ENCODE measurements at regions not wholly inside any gene's neighbourhood (a gene's known extent, or its start where the extent isn't known, plus 50 kb on each side); places are given as distances from the start of the nearest gene placed in this dataset.
"Not testable (repeated sequence)": the region's sequence is repeated elsewhere in the genome, so short reads cannot be mapped to it uniquely, and the experiment has no call there.

DNA sequence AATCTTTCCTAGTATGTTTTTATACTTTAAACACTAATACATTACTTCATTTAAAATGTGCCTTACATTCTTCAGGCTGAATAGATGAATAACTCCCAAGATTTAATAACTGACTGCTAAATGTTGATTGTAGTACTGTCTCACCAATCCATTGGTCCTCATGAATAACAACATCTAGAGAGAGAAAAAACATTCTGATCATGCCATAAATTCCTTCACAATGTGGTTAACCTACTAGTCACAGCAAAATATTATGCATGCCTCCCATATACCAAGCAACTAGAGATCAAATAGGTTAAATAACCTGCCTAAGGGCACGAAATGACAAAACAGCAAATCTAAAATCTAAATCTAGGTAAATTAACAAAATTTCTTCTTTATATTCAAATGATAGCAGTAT is 66.2 kb downstream of the SYT15 start:
- DNase-seq, result not testable (repeated sequence)

DNA sequence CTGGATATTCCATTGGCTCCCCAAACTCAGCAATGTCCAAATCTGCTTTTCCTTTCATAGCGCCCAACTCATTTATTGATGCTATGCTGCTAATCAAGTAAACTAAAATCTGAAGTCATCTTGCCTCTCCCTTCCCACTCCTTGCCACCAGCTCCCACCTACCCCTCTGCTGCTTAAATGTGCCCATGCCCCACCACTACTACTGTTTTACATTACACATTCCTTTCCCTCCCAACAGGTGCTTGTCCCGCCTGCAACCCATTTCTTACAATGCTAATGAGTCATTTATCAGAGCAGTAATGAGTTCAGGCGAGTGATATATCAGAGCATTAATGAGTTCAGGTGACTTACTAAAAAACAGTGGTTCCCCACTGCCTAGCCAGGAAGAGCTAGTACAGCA is 67.2 kb downstream of the SYT15 start:
- not testable (repeated sequence) for DNase-seq

DNA sequence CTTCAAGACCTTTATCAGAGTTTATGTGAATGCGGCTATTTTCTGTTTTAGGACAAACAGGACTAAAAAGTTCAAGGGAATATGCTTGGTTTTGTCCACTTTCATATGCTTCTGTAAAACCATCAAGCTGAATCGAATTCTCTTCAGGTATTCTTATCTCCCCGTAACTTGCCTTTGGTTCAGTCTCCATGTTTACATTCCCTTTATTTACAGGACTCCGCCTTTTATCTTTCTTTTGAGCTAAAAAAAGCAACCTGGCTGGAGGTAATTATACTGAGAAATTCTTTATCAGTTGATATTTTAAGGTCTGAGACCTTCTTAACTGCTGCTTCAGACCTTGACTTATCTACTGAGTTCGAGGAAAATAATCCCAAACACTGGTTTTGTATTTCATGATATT is 72.0 kb downstream of the SYT15 start:
- DNase-seq, result not testable (repeated sequence)

DNA sequence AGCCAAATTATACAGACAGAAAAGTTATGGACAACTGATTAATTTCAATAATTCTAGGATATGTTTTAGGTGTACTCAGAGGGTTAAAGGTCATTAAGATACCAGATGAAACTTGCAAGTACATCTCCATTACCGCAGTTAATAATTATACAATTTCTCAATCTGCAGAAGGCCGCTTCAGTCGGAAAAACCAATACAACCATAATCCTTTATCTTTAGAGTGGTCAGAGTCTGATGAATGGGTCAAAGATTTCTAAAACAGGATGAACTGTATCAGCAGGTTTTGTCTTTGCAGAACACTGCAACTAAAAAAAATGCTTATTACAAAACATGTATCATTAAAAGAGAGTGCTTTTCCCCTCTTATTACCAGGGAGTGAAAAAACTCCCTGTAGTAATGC is 78.5 kb downstream of the SYT15 start:
- DNase-seq, result not testable (repeated sequence)

DNA sequence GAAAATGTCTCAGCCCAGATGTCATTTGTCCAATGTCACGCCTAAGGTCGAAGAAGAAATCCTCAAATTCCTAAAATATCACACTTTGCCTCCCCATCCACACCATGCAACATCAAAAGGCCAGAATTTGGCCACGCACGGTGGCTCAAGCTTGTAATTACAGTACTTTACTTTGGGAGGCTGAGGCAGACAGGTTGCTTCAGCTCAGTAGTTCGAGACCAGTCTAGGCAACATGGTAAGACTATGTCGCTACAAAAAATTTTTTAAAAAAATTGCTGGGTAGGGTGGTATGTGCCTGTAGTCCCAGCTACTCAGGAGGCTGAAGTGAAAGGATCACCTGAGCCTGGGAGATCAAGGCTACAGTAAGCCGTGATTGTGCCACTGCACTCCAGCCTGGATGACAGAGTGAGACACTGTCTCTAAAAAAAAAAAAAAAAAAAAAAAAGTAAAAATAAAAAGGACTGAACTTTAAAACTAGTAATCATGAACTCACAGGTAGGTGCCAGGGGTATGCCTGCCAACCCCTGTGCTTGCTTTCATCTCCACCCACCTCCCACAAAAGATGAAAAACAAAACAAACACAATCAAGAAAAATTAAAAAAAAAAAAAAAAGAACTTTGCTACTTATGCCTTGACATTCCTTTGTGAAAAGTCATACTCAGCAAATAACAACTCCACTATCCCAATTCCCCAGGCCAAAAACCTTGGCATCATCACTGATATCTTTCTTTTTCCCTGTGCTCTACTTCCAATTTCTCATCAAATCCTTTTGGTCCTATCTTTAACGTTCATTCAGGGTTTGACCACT is 81.3 kb downstream of the SYT15 start:
- not testable (repeated sequence) for DNase-seq

DNA sequence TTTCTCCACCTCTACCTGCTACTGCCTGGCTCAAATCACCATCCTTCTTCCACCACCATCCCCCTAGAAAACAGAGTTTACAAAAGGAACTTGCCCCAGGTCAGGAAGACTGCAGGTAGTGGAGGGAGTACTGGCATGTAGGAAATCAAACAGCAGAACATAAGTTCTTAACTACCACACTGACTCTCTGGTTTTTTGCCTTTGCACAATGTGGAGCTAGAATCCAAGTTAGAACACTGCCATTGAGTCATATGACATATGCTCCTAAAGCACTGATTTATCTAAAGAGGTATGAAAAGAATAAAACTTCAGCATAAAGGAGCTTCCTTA is 81.9 kb downstream of the SYT15 start:
- DNase-seq, result not testable (repeated sequence)

DNA sequence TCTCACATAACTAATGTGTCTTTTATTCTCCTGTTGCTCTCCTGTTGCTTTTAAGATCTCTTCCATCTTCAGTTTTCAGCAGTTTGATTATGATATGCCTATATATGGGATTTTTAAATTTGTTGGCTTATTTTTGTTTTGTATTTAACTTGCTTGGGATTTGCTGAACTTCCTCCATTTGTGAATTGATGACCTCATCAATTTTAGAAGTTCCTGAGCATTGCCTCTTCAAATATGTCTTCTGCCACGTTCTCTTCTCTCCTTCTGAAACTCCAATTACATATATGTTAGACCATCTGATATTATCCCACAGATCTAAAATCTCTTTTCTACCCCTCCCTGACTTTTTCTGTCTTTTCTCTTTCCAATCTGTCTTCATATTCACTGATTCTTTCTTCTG is 86.6 kb downstream of the SYT15 start:
- not testable (repeated sequence) for DNase-seq

DNA sequence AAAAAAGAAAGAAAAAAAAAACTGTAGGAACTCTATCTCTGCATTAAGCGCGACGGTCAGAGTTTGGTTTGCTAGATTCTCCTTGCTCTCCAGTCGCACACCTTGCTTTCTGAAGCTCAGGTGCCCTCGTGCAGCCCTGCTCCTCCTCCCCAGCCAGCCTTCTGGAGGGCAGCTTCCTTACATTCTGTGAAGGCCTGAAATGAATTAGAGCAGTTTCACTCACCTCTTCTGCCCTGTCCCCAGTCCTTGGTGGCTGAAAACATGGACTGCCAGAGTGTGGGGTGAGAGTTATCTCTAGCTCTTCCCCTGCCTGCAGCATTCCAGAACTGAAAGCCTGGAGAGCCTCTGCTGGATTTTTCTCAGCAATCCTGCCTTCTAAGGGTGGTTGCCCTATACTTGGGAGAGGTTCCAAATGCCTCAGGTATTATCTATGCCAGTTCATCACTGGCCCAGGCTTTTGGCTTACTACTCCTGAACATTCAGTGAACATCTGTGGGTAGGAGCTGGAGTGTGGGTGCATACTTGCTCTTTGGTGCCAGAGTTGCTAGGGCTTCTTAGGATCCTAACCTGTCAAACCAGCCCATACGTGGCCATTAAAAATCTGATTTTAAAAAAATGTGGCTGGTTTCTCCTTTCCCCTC is 89.5 kb downstream of the SYT15 start:
- not testable (repeated sequence) for DNase-seq

DNA sequence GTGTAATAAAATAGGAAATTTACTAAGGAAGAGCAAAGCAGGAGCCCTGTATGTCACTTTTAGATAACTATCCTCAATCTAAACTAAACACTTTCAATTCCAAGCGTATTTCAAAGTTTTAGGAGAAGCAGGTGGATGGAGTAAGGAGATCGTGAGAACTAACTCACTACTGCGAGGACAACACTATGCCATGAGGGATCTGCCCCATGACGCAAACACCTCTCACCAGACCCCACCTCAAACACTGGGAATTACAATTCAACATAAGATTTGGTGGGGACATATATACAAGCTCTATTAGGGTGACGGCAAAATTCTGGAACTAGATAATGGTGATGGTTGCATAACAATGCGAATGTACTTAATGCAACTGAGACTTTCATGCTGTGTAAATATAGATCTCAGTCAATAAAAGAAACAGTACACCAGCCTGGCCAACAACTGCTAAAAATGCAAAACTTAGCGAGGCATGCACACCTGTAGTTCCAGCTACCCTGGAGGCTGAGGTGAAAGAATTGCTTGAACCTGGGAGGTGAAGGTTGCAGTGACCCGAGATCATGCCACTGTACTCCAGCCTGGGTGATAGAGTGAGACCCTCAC is 99.0 kb downstream of the SYT15 start:
- DNase-seq, result not testable (repeated sequence)

DNA sequence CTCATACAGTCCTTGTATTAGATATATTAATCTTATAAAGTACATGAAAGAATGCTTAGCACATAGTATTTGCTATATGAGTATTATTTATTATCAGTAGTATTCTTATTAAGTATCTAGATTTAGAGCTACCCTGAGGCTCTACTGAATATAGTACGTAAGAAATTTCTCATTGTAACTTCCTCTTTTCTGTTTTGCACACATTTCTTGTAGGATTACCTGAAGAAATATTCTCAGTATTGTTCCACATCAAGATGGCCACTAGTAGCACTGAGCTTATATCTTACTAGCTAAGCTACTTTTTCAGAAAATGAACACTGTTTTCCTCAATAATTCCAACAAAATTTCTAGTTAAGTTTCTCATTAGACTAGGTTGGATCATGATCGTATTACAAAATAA is 112.5 kb downstream of the SYT15 start:
- DNase-seq, result not testable (repeated sequence)

DNA sequence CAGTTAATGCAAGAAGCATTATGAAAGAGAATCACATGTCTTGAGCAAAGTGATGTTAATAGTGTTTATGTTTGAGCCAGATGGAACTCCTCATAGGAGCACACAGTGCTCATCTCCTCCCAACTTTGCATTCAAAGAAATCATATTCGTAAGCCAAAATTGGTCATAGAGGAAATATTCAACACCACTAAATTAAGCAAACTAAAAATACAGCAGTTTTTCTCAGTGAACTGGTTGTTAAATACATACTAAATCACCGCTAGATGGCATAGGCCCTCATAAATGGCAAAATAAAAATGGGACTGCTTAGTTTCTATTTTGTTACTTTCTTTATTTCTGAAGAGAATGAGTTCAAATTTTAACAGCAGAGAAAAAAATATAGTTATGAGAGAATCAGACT is 114.3 kb downstream of the SYT15 start:
- DNase-seq, result peak; percentile 10

DNA sequence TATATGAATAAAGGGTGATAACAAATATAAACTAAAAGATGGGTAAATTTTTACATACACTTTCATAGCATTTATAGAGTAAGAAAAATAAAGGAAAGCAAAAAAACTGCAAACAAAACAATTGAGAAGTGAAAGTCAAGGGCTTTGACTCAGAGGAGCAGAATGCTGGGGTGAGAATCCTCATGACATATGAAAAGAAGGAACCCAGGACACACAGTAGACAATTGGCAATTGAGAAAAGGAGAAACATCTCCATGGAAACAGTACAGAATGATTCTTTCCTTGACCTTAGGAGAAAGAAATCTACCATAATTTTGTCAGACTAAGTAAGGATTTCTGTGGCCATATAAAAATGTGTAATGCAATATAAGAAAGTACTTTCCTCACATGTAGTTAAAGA is 138.3 kb downstream of the SYT15 start:
- DNase-seq, result not testable (repeated sequence)

DNA sequence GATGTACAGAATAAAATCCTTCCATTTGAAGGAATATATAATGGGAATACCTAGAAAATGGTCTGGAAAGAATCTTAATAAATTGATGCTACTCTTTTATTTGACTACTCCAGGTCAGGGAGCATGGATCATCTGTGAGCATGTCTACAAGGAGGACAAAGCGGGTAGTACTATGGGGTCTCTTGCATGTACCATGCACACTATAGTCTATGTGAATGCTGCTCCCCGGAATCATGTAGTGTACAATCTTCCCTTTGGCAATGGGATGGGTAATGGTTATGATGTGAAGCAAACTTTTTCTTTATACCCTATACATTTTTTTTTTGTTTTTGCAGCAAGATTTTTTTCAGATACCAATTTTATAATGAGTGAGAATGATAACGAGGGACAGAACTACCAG is 139.1 kb downstream of the SYT15 start:
- DNase-seq, result not testable (repeated sequence)

DNA sequence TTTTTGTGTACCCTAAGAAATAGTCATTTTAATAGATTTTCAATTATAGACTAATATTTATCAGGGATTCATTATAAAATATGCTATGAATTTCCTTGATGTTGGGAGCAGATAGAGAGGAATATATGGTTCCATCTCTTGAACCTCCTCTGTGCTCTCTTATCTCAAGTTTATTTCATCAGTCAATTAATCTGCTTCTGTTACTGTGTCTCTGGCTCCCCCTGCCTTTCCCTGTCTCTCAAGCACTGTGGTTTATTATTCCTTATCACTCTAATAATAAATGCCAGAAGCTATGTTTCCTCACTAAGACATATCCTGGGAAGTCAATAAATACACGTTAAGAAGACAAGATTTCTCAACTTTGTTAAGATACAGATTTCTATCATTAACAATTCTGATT is 141.5 kb downstream of the SYT15 start:
- not testable (repeated sequence) for DNase-seq

DNA sequence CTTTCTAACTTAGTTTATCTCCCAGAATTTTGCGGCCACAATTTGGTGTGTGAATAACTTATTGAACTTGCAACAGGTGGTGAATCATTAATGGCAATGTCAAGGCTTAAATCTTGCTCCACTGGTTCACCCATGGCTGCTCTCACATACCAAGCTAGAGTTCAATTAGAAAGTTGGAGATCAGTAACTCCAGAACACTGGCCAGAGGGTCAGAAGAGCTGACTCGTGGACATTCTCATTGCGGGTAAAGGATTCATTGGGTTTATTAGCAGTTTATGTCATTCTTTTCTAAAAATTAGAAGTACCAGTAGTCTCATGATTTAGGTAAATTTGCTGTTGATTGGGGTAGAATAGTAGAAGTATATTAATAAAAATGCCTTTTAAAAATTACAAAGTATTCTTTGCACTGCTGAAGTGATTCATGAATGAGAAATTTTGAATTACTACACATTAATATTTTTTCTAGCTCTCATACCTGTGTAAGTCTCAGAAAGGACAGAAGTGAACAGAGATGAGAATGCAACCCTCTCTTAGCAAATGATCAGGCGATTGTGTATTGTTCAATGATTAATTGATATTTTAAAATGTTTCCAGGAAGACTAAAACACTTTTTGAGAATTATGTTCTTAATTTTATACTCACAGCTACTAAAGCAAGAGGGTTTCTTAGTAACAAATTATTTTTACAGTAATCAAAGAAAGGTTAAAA is 142.0 kb downstream of the SYT15 start:
- not testable (repeated sequence) for DNase-seq

DNA sequence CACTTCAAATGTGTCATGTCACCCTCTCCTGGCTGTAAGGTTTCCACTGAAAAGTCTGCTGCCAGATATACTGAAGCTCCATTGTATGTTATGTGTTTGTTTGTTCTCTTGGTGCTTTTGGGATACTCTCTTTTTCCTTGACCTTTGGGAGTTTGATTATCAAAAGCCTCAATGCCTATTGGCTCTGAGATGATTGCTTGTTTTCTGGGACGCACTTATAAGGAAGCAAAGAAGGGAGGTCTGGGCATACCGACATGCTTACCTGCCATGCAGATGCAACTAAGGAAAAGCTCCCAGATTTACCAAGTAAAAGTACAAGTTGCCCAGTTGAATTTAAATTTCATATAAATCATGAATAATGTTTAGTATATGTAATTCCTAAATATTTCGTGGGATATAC is 145.3 kb downstream of the SYT15 start:
- not testable (repeated sequence) for DNase-seq

DNA sequence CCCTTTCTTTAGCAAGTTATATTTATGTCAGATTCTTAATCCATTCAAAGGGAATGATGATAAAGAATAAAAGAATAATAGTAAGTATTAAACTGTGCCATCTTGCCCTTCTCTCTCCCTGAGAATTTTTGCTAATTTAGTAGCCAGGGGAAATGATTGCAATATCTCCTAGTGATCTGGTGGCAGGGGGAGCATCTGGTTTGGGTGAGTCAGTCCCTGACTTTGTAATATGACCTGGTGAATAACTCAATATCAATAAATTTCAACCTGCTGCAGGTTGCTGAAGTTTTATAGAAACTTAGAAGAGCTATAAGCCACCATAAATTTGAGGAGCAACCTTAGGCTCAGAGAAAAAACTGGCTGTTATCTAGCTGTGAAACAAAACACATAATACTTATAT is 149.4 kb downstream of the SYT15 start:
- DNase-seq, result not testable (repeated sequence)

DNA sequence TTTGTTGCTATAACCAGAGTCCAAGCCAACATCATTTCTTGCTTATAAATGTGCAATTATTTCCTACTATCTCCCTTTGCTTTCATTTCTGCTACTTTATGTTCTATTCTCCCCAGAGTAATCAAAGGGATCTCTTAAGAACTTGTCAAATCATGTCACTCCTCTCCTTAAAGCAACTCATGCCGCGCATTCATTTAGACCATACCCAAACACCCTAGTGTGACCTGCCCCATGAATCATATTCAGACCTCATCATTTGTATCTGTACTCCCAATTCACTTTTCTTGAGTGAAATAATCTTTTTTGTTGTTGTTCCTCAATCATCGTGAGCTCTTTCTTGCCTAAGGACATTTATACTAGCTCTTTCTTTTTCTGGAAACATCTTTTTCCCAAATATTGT is 151.8 kb downstream of the SYT15 start:
- not testable (repeated sequence) for DNase-seq

DNA sequence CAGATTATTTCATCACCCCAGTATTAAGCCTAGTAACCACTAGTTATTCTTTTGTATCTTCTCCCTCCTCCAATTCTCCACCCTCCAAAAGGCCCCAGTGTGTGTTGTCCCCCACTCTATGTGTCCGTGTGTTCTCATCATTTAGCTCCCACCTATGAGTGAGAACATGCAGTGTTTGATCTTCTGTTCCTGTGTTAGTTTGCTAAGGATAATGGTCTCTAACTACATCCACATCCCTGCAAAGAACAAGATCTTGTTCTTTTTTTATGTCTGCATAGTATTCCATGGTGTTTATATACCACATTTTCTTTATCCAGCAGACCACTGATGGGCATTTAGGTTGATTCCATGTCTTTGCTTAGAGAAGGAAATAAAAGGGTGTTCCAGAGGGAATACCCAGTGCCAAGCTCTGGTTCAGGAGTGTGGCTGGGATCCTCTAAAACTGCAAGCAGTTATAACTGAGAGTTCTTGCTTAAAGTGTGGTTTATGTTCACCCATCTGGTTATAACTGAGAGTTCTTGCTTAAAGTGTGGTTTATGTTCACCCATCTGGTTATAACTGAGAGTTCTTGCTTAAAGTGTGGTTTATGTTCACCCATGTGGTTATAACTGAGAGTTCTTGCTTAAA is 154.8 kb downstream of the SYT15 start:
- not testable (repeated sequence) for DNase-seq

DNA sequence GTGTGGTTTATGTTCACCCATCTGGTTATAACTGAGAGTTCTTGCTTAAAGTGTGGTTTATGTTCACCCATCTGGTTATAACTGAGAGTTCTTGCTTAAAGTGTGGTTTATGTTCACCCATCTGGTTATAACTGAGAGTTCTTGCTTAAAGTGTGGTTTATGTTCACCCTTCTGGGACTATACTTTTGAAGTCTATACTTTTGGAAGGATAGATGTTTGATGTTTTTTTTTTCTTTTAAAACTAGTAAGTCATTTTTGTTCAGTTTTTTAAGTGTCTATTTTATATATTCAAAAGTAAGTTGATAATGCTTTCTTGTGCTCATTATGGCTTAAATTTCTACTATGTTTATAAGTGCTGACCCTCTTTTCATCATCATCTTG is 155.3 kb downstream of the SYT15 start:
- not testable (repeated sequence) for DNase-seq

DNA sequence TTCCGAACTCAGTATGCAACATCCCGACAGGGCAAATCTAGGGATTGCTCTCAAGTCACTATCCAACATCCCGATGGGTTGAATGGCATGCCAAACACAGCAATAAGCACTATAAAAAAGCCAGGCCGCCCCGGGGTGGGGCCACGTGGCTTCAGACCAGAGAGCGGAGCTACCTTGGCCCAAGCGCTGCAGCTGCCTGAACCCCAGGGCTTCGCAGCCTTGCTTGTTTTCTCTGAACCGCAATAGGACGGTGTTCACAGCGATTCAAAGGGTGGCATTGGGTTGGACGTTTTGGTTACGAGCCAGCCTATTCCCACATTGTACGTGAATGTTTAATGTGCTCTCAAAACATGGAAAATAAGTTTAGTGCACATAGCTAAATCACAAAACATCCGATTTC is 161.0 kb downstream of the SYT15 start:
- DNase-seq, result not testable (repeated sequence)

DNA sequence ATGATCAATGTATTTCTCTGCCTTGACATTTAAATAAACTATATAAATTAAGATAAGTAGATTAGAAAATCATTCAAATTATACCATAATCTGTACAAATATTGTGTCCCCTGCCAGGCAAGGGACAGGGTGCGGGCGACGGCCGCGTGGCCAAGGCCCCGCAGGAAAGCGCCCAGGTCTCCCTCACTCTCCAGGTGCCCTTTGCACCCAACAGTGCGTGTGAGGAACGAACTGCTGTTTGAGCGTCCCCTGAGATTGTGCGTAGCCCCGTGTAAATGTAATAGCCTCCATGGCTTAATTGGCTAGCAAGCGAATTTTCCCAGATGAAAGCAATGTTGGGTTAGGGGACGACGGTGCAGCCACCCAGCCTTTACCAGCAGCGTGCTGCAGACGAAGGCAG is 161.4 kb downstream of the SYT15 start:
- not testable (repeated sequence) for DNase-seq

DNA sequence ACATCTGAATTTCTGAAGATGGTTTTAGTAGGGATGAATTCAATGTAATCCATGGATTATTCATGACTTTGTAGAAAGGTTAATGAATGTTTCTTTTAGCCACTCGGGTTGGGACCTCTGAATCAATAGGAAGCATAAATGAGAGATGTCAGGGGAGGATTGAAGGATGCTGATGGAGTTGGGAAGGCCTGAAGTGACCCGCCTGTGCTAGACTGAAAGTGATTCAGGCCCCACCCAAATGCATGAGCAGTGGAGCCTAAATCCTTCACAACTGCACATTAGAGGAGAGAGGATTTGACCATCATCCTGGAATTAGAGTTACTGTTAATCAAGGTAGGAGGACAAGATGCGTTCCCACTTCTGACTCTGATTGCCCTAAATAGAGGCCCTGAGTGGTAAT is 162.2 kb upstream of the PTPN20 start:
- not testable (repeated sequence) for DNase-seq
